GM19023 (cell line): ENCODE measurements at regions not wholly inside any gene's neighbourhood (a gene's known extent, or its start where the extent isn't known, plus 50 kb on each side); places are given as distances from the start of the nearest gene placed in this dataset.
"Not testable (repeated sequence)": the region's sequence is repeated elsewhere in the genome, so short reads cannot be mapped to it uniquely, and the experiment has no call there.

Experiments used
- ATAC-seq: cut with Tn5 transposase; IDR thresholded peaks from one replicate; pipeline ENCODE4 v1.9.1; 2021; ENCODE audit warnings: mild to moderate bottlenecking, moderate library complexity; ENCODE audit not compliant: unreplicated experiment

DNA sequence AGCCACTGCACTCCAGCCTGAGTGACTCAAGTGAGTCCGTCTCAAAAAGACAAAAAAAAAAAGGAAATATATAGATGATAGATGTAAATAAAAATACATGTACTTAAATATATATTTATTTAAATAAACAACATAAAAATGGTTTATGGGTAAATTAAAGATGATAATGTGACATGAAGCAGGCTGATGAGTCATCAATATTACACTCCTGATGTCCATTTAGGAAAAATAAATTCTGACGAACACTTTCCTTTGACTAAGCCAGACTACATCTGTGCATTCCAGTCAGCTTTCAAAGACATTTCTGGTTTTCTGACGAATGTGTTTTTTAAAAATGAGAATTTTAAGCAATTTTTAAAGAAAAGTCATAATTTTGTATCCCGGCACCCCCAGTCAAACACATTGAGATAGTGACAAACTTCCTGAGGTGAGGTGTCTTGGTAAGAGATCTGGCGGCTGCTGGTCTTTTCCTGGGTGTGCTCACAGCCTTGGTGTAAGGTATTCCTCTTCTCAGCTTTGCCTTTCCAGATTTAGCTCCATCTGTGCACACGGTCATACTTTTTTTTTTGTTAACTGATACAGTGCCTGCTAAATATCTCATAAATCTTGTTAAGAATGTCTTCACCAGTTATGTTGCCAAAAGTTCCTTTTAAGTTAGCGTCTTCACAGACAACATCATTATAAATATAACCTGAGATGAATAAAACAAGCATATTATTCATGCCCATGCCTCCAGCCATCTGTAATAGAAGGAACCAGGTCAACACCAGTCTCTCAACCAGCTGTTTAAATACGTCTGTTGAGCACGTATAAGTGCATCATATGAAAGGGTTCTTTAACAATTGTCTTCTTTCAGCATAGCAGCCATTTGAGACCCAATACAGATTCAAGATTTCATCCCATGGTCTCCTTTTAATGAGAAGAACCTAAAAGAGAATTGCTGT lies 214.5 kb upstream of the PLD5 start:
- no peak for ATAC-seq

DNA sequence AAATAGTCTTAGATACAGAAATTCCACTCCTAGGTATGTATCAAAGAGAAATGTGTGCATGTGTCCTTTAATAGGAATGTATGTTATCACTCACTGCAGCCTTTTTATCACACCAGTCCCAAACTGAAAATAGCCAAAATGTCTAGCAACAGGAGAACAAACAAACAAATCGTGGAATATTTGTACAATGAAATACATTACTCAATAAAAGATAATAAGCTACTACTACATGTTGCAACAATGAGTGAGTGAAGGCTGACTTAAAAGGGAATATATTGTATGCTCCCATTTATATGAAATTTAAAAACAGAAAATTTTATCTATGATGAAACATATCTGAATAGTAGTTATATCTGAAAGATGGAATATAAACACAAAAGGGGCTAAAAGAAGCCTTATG lies 212.1 kb upstream of the PLD5 start:
- no peak for ATAC-seq

GRCh38 chr1:242735323-242735722 lies 210.8 kb upstream of the PLD5 start:
- no peak for ATAC-seq

- no peak for ATAC-seq
These were observed 206.9 kb upstream of the PLD5 start for GRCh38 chr1:242731446-242731845.

GRCh38 chr1:242728696-242729095 lies 204.2 kb upstream of the PLD5 start:
- ATAC-seq: no peak

DNA sequence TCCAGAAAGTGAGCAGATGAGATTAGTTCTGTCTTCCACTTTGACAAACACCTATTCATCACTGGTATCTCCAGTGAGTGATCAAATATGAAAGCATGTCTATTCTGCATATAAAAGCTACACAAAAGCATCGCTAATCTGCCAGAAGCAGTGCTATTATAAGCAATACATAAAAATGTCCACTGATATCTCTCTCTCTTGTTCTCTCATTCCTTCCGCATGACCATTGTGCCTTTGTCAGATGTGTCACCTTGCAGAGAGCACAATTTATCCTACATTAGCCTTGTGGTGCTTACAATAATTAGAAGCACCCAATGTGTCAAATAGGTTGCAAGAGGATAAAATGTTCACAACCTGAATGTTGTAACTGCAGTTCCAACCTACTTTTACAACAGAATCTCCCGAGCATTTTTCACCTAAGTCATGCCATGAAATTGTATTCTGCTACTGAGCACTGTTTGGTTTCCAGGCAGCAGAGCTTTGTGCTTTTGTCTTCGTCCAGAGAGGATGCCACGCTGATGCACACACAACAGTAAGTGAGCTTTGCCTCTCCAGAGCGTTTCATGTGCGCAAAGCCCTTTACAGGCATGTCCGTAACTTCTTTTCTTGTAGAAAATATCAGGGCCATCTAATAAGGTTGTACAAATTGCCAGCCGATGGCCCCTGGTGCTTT lies 198.7 kb upstream of the PLD5 start:
- ATAC-seq: no peak

GRCh38 chr1:242718967-242719366 lies 194.5 kb upstream of the PLD5 start:
- no peak for ATAC-seq

GRCh38 chr1:242712248-242712647 lies 187.8 kb upstream of the PLD5 start:
- ATAC-seq: no peak

DNA sequence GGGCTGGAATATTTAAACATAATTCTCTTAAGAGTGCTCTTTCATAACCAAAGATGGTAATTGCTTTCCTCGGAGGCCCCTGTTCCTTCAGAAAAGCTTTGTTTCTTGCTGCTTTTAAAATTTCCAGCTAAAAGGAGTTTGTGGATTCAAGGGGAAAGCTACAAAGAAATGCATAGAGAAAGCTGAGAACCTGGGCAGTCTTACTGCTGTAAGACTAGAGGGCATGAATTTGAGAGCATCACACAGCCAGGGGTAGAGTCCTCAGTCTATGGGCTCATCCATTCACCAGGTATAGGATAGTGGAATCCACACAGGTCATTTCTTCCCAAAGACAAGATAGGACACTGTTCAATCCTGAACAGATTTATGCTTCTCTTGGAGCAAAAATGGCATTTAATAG lies 186.3 kb upstream of the PLD5 start:
- no peak for ATAC-seq

DNA sequence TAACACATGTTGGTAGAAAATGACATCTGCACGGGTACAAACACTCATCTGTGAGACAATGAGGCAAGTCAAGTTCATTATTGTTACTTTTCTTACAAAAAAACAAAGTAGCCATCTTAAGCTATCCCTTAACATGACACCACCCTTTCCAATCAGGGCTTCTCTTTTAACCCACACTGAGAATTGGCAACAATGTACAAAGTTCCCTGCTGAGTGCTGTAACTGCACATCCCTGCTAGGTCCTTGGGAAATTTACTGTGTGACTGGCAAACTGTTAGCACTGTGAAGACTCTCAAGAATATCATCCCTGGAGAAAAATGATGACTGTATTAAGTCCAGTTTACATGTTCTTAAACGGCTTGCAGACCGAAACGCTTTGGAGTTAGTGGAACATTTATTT lies 185.8 kb upstream of the PLD5 start:
- ATAC-seq: no peak

DNA sequence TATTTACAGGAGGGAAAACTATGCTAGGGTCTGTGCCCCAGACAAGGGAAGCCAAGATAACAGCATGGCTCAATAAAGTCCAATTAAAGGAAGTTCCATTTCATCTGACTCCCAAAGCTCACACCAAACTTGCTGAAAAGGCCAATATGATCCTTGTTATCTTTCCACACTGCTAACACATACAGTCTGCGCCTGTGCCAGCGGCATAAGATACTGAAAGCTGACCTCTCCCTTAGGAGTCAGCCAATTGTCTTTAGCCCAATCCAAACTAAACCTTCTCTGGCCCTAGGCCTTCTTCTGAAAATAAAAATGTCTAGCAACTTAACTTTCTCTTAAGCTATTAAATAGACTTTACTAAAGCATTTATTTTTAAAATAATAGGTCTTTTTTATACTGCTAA lies 179.0 kb upstream of the PLD5 start:
- ATAC-seq: no peak

DNA sequence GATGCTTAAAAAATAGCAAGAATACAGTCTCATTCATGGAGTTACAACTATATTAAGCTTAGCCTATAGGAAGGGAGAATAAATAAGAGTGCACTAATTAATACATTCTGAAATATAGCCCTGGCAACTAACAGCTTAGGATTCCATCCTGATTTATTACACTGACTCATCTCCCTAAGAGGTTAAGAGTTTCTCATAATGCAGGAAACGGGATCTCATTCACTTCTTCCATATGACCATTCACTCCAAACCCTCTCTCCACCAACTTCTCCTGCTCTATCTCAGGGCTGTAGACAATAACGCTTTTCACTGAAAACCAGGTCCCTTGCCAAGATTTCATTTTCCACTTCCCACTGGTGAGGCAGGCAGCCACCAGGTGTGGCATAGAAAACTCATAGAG lies 168.5 kb upstream of the PLD5 start:
- no peak for ATAC-seq

DNA sequence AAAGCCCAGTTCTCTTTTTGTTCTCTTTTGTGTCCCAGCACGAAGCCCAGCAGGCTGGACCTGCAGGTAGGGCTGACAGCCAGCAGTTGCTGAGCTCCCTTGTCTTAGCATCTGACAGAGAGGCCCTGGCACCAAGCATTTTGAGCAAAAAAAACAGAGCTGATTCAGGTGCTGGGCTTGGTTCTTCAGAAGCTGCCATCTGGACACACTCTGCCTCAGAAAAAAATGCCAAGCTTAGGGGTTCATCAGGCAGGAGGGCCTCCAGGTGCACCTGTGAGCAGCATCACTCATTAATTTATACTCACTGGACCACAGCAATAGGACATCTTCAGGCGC lies 167.1 kb upstream of the PLD5 start:
- no peak for ATAC-seq

- no peak for ATAC-seq
These were observed 166.5 kb upstream of the PLD5 start for GRCh38 chr1:242690849-242691609.

DNA sequence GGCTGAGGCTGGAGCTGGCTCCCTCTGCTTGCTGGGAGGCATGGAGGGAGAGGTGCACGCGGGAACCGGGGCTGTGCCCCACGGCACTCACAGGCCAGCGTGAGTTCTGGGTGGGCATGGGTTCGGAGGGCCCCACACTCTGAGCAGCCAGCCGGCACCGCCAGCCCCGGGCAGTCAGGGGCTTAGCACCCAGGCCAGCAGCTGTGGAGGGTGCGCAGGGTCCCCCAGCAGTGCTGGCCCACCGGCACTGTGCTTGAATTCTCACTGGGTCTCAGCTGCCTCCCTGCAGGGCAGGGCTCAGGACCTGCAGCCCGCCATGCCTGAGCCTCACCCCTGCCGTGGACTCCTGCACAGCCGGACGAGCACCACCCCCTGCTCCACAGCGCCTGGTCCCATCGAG lies 164.9 kb upstream of the PLD5 start:
- no peak for ATAC-seq

GRCh38 chr1:242674951-242675645 lies 150.6 kb upstream of the PLD5 start:
- ATAC-seq: no peak

GRCh38 chr1:242673652-242674051 lies 149.2 kb upstream of the PLD5 start:
- ATAC-seq: no peak

DNA sequence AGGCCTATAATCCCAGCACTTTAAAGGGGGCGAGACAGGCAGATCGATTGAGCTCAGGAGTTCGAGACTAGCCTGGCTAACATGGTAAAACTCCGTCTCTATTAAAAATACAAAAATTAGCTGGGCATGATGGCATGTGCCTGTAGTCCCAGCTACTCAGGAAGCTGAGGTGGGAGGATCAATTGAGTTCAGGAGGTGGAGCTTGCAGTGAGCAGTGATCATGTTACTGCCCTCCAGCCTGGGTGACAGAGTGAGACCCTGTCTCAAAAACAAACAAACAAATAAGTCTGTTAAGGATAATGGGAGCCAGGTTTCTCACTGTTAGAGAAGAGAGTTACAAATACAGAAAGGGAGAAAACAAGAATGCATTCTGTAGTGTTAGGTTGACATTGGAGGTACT lies 148.7 kb upstream of the PLD5 start:
- ATAC-seq: not testable (repeated sequence)

- no peak for ATAC-seq
These were observed 145.5 kb upstream of the PLD5 start for GRCh38 chr1:242670019-242670418.

DNA sequence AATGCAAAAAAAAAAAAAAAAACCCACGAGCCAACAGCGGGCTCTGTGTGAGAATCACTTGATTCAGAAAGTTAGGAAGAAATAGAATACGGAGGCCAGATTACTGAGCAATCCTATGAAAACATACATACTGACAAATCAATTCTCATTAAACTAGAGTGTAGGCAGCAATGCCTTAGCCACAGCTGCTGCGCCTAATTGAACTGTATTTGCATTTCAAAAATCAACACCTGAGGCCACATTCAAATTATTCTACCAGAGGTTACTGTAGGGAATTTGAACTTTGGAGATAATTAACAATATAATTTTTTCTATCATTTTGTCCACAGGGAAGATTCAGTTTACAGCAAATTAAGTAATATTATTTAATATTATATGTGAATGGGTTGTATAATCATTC lies 138.4 kb upstream of the PLD5 start:
- no peak for ATAC-seq

DNA sequence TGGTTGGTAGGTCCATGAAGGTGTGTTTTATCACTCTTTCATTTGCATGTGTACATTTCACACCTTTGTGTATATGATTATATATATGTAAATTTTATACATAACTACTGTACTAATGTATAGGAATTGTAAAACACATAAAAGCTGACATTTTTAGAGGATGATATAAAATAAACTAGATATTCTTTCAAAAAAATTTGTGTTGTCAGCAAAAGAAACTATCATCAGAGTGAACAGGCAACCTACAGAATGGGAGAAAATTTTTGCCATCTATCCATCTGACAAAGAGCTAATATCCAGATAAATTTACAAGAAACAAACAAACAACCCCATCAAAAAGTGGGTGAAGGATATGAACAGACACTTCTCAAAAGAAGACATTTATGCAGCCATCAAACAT lies 129.3 kb upstream of the PLD5 start:
- not testable (repeated sequence) for ATAC-seq
